BJ (cell line): ENCODE measurements at regions not wholly inside any gene's neighbourhood (a gene's known extent, or its start where the extent isn't known, plus 50 kb on each side); places are given as distances from the start of the nearest gene placed in this dataset.

Experiments
- CTCF ChIA-PET: fragments of 350-600 bp; formaldehyde crosslinking; extraction: SDS; loops from one replicate; lab custom pipeline; 2021; ENCODE audit warnings: antibody characterized with exemption, inconsistent platforms; lab: Yijun Ruan, JAX
- POLR2A ChIA-PET: fragments of 300-600 bp; sonication (Branson Sonifier 250); formaldehyde crosslinking; extraction: SDS; loops from one replicate; lab custom pipeline; 2021; ENCODE audit warnings: antibody characterized with exemption; lab: Charles Lee
- DNase-seq: peaks from one replicate; pipeline ENCODE4 v3.0.0-alpha.2; 2011; ENCODE audit warnings: low read depth
- H3K27me3 ChIP-seq: 2 replicates; pipeline ENCODE4 v1.6.0; 2011; ENCODE audit warnings: low read length; ENCODE audit not compliant: control insufficient read depth, insufficient read depth
- H3K36me3 ChIP-seq: 2 replicates; pipeline ENCODE4 v1.5.1; 2011; ENCODE audit warnings: low read length; ENCODE audit not compliant: control insufficient read depth, insufficient read depth
- H3K4me3 ChIP-seq: 2 replicates; pipeline ENCODE4 v1.5.1; 2011; ENCODE audit warnings: low read depth, mild to moderate bottlenecking, control low read depth, low read length
- CTCF ChIP-seq: IDR thresholded peaks from 2 replicates; pipeline ENCODE4 v1.5.1; 2011; ENCODE audit warnings: low read depth, mild to moderate bottlenecking, control low read depth, inconsistent platforms, low read length, moderate library complexity; ENCODE audit not compliant: insufficient read depth

- ChIA-PET POLR2A (no interaction called here), CTCF (no interaction called here)
- Histone ChIP-seq H3K27me3 (no peaks in the 10 kb centered on the region), H3K4me3 (no peak overlapping the region), H3K36me3 (no peaks in the 10 kb centered on the region)
- TF ChIP-seq CTCF = no peak
- no peak for DNase-seq
These were observed 258.3 kb downstream of the CYRIA start for GRCh38 chr2:16407358-16407757.

- ChIA-PET POLR2A (no interaction called here), CTCF (no interaction called here)
- no peaks in the 10 kb centered on the region for H3K36me3 ChIP-seq
- no peaks in the 10 kb centered on the region for H3K27me3 ChIP-seq
- H3K4me3 ChIP-seq = no peak overlapping the region
- no peak for TF ChIP-seq CTCF
- no peak for DNase-seq
These were observed 258.9 kb downstream of the CYRIA start for GRCh38 chr2:16406496-16407289.

GRCh38 chr2:16405551-16405950, 260.1 kb downstream of the CYRIA start:
- H3K27me3 ChIP-seq = no peaks in the 10 kb centered on the region
- TF ChIP-seq CTCF = no peak
- POLR2A ChIA-PET = no interaction called here
- H3K4me3 ChIP-seq = no peak overlapping the region
- no peak for DNase-seq
- CTCF ChIA-PET = no interaction called here
- no peaks in the 10 kb centered on the region for H3K36me3 ChIP-seq

GRCh38 chr2:16404551-16405300, 260.9 kb downstream of the CYRIA start:
- CTCF ChIA-PET = no interaction called here
- no peaks in the 10 kb centered on the region for H3K27me3 ChIP-seq
- H3K36me3 ChIP-seq = no peaks in the 10 kb centered on the region
- no peak overlapping the region for H3K4me3 ChIP-seq
- no peak for DNase-seq
- POLR2A ChIA-PET = no interaction called here
- TF ChIP-seq CTCF = no peak

GRCh38 chr2:16404146-16404545, 261.5 kb downstream of the CYRIA start:
- ChIA-PET CTCF (no interaction called here), POLR2A (no interaction called here)
- no peaks in the 10 kb centered on the region for H3K27me3 ChIP-seq
- DNase-seq = no peak
- H3K36me3 ChIP-seq = no peaks in the 10 kb centered on the region
- H3K4me3 ChIP-seq = no peak overlapping the region
- no peak for TF ChIP-seq CTCF
